SH-SY5Y (cell line): ENCODE measurements at regions not wholly inside any gene's neighbourhood (a gene's known extent, or its start where the extent isn't known, plus 50 kb on each side); places are given as distances from the start of the nearest gene placed in this dataset.

ENCODE experiments used
- GATA2 ChIP-seq: IDR thresholded peaks from 2 replicates; pipeline ENCODE4 v1.6.1; 2011; ENCODE audit warnings: mild to moderate bottlenecking, low read depth, low read length
- GATA3 ChIP-seq: IDR thresholded peaks from 2 replicates; pipeline ENCODE4 v1.6.1; 2011; ENCODE audit warnings: low read depth, mild to moderate bottlenecking, low read length, moderate library complexity

GRCh38 chr7:81507221-81507620 lies 262.6 kb downstream of the HGF start:
- TF ChIP-seq GATA3 (no peak), GATA2 (no peak)
